ENCODE measurements at regions not wholly inside any gene's neighbourhood (a gene's known extent, or its start where the extent isn't known, plus 50 kb on each side); places are given as distances from the start of the nearest gene placed in this dataset.

- Histone ChIP-seq H3K4me2 (ENCODE audit: insufficient read depth in 1 of 2, low read depth in 2 of 2, low read length in 2 of 2) (no peak overlapping the region), H2BK12ac (ENCODE audit: low read depth, low read length) (no peak overlapping the region), H3K9ac (replicated peaks in 1 of 4; ENCODE audit: extremely low read depth in 1 of 4, low read depth in 3 of 4, low read length in 3 of 4) (no peak overlapping the region), H4K8ac (ENCODE audit: extremely low read depth, insufficient read depth, low read length) (no peak overlapping the region), H4K91ac (replicated peaks; ENCODE audit: insufficient read length, low read length) (no peak overlapping the region), H4K20me1 (replicated peaks in 1 of 2; ENCODE audit: control insufficient read depth in 1 of 2, insufficient read depth in 2 of 2, low read length in 2 of 2) (no peaks in the 10 kb centered on the region), H2BK15ac (ENCODE audit: low read length) (no peak overlapping the region), H2BK120ac (replicated peaks; ENCODE audit: low read depth, low read length) (no peak overlapping the region), H2AFZ (ENCODE audit: low read length) (no peak overlapping the region), H3K27ac (ENCODE audit: low read depth, low read length) (no peak overlapping the region), H3K9me3 (ENCODE audit: insufficient read depth in 2 of 2, low read depth in 1 of 2, low read length in 1 of 2) (no peaks in the 10 kb centered on the region), H3K14ac (ENCODE audit: insufficient read length) (no peak overlapping the region), H3K79me1 (ENCODE audit: low read depth, low read length) (no peaks in the 10 kb centered on the region), H4K5ac (ENCODE audit: insufficient read length, low read depth, low read length) (no peak overlapping the region), H3K36me3 (ENCODE audit: control insufficient read depth in 2 of 4, insufficient read depth in 4 of 4, low read length in 3 of 4) (no peaks in the 10 kb centered on the region), H2AK5ac (ENCODE audit: low read depth, low read length) (no peak overlapping the region), H3K56ac (replicated peaks; ENCODE audit: insufficient read length, low read depth, low read length) (no peak overlapping the region), H2BK20ac (ENCODE audit: low read length) (no peak overlapping the region), H3K18ac (ENCODE audit: extremely low read depth, low read length) (no peak overlapping the region), H3K23me2 (ENCODE audit: low read depth, low read length) (no peaks in the 10 kb centered on the region), H2BK5ac (ENCODE audit: low read depth, low read length) (no peak overlapping the region), H3K4ac (replicated peaks; ENCODE audit: insufficient read length, low read depth, low read length) (no peak overlapping the region), H3K79me2 (ENCODE audit: control insufficient read depth in 1 of 2, insufficient read depth in 2 of 2, low read length in 2 of 2) (no peaks in the 10 kb centered on the region; a peak in 1 of 4 replicates), H3K23ac (ENCODE audit: insufficient read length) (no peak overlapping the region), H3K4me1 (replicated peaks in 1 of 4; ENCODE audit: control insufficient read depth in 3 of 4, insufficient read depth in 4 of 4, low read length in 3 of 4) (no peaks in the 10 kb centered on the region; a peak in 1 of 7 replicates), H3K27me3 (replicated peaks in 1 of 4; ENCODE audit: control insufficient read depth in 3 of 4, extremely low read depth in 1 of 4, insufficient read depth in 3 of 4, low read length in 3 of 4) (no peaks in the 10 kb centered on the region), H3K4me3 (ENCODE audit: extremely low read depth in 1 of 4, insufficient read depth in 2 of 4, low read depth in 3 of 4, low read length in 4 of 4) (no peak overlapping the region)
- 94% methylated on average over 6 of the region's 6 CpGs; no CpG with 5 or more reads in 1 of the 2 experiments for WGBS, 2 experiments (ENCODE audit: extremely low coverage in 1 of 2, insufficient coverage in 1 of 2, insufficient read length in 1 of 2, insufficient replicate concordance in 2 of 2, low coverage in 1 of 2, low lambda C conversion rate in 2 of 2, missing lambda C conversion rate in 1 of 2)
- CTCF ChIA-PET (ENCODE audit: partially characterized antibody), result interaction anchor here (0.6 to 3.1 kb wide), 4 partner anchors 11 to 1413 kb away, joined by 3 to 15 read pairs (median 5); no protein-coding TSS in a partner anchor
- DNase-seq (ENCODE audit: low read depth in 1 of 2, low spot score in 2 of 2), result no peak
- no peak for FAIRE-seq
- TF ChIP-seq JUND (IDR thresholded peaks at IDR 0.05; ENCODE audit: low read length) (no peak), EGR1 (IDR thresholded peaks at IDR 0.05; ENCODE audit: borderline replicate concordance, low read depth, low read length) (no peak), JUN (IDR thresholded peaks at IDR 0.05; ENCODE audit: low read depth, low read length) (no peak), SUZ12 (IDR thresholded peaks at IDR 0.05; ENCODE audit: low read length) (no peak)
- POLR2A ChIA-PET (ENCODE audit: partially characterized antibody), result no interaction called here
These were observed 89.4 kb upstream of the SOX2 start for GRCh38 chr3:181622365-181622764.
